Hippocampal formation (tissue), 2 donors: ENCODE measurements at regions not wholly inside any gene's neighbourhood (a gene's known extent, or its start where the extent isn't known, plus 50 kb on each side); places are given as distances from the start of the nearest gene placed in this dataset.

Source experiments
- DNase-seq, 2 donors: peaks; one replicate each; lab custom pipeline; 2025; lab: John Stamatoyannopoulos, UW

GRCh38 chrX:138287205-138287877 lies 424.2 kb downstream of the FGF13 start:
- DNase-seq: no peak

GRCh38 chrX:138294951-138295350 lies 416.6 kb downstream of the FGF13 start:
- DNase-seq: no peak

GRCh38 chrX:138298268-138298667 lies 413.2 kb downstream of the FGF13 start:
- DNase-seq: no peak

GRCh38 chrX:138345801-138346200 lies 365.7 kb downstream of the FGF13 start:
- no peak for DNase-seq

GRCh38 chrX:138349351-138349750 lies 362.2 kb downstream of the FGF13 start:
- DNase-seq: no peak

GRCh38 chrX:138378876-138379275 lies 332.6 kb downstream of the FGF13 start:
- DNase-seq: no peak

- no peak for DNase-seq
Observed at GRCh38 chrX:138408101-138408500, 303.4 kb downstream of the FGF13 start.

- no peak for DNase-seq
Observed at GRCh38 chrX:138411048-138411447, 300.5 kb downstream of the FGF13 start.
